ENCODE measurements at regions not wholly inside any gene's neighbourhood (a gene's known extent, or its start where the extent isn't known, plus 50 kb on each side); places are given as distances from the start of the nearest gene placed in this dataset.

DNA sequence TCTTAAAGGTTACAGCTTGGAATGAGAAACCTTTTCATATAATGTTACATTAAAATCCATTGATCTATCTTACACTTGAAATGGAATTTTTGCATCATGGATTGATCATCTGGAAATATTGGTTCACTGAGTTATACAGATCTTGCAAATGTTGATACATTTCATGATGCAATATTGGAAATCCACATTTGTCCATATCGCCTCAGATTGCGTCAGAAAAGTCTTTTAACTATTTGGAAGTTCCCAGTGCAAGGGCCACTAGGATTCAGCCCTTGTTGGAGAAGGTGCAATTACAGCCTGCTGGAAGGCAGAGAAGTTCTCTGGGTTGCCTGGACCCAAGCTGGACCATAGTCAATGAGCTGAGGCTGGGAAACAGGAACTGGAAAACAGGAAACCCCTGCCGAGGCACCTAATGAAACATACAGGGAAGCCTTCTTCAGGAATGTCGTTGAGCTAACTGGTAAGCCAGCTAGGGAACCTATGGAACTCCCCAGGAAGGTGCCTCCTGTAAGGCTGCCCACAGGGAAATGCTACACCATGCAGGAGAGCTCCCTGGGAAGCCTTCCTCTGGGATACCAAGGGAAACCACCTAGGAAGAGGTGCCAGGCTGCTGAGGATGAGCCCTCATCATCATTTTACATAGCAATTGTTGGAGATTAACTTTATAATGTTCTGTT is 600.4 kb upstream of the CADM1 start:
- peaks cover 0 to 7% of the 10 kb centered on the region in 2 donors for H3K9me3 Mint-ChIP-seq
- H3K36me3 Mint-ChIP-seq (ENCODE audit: insufficient read depth): no peaks in the 10 kb centered on the region
- no peak for ATAC-seq (replicated peaks)
- no peak overlapping the region for H3K4me3 Mint-ChIP-seq
- H3K27me3 Mint-ChIP-seq: peaks cover 8 to 22% of the 10 kb centered on the region in 2 donors
- H3K4me1 Mint-ChIP-seq (ENCODE audit: low read depth in 2 of 2): no peaks in the 10 kb centered on the region
- no peak overlapping the region for H3K27ac Mint-ChIP-seq
- DNase-seq: no peak

DNA sequence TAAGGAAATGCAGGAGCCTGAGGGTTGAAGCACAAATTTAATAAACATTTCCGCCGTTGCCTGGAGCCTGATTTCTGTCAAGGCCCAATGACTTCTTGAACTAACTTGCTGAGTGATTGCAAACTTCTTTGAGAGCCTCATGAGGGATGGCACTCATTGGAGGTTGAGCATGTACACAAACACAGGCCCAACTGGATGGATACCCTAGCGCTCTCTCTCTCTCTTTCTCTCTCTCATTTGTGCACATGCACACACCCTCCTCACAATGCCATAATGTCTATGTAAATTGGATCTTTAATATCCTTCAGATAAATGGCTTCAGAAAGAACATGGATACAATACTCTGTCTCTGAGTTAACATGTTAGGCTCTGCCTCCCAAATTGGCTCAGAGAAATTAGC is 597.7 kb upstream of the CADM1 start:
- Mint-ChIP-seq H3K27ac (no peak overlapping the region), H3K4me1 (ENCODE audit: low read depth in 2 of 2) (no peaks in the 10 kb centered on the region), H3K4me3 (no peak overlapping the region), H3K27me3 (peaks cover 0 to 9% of the 10 kb centered on the region in 2 donors), H3K36me3 (ENCODE audit: insufficient read depth) (no peaks in the 10 kb centered on the region), H3K9me3 (no peaks in the 10 kb centered on the region)
- DNase-seq: no peak
- ATAC-seq (replicated peaks): no peak

GRCh38 chr11:116100016-116100415 is 595.8 kb upstream of the CADM1 start:
- Mint-ChIP-seq H3K36me3 (ENCODE audit: insufficient read depth) (no peaks in the 10 kb centered on the region), H3K27ac (no peak overlapping the region), H3K4me1 (ENCODE audit: low read depth in 2 of 2) (no peaks in the 10 kb centered on the region), H3K9me3 (no peaks in the 10 kb centered on the region), H3K4me3 (no peak overlapping the region), H3K27me3 (peaks cover 16 to 18% of the 10 kb centered on the region in 2 donors)
- DNase-seq: no peak
- ATAC-seq (replicated peaks): no peak

DNA sequence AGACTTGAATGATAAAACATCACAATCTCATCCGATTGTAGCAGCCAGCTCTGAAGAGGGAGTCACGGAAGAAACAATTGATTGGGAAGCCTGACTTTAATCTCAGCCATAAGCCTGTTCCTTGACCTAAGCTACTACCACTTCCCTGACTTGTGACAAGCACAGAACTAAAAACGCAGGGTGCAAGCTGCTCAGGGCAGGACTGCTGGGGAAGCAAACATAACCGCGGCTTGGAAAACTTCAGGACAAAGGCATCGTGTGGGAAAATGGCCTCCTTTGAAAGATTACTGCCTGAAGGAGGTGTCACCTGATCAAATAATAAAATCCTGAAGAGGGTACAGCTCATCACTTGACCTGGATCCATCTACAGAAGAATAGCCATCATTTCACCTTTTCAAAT is 595.3 kb upstream of the CADM1 start:
- Mint-ChIP-seq H3K27me3 (peaks cover 18 to 21% of the 10 kb centered on the region in 2 donors), H3K4me1 (ENCODE audit: low read depth in 2 of 2) (no peaks in the 10 kb centered on the region), H3K9me3 (no peaks in the 10 kb centered on the region), H3K27ac (no peak overlapping the region), H3K4me3 (no peak overlapping the region), H3K36me3 (ENCODE audit: insufficient read depth) (no peaks in the 10 kb centered on the region)
- DNase-seq (no peak), ATAC-seq (replicated peaks) (no peak)

DNA sequence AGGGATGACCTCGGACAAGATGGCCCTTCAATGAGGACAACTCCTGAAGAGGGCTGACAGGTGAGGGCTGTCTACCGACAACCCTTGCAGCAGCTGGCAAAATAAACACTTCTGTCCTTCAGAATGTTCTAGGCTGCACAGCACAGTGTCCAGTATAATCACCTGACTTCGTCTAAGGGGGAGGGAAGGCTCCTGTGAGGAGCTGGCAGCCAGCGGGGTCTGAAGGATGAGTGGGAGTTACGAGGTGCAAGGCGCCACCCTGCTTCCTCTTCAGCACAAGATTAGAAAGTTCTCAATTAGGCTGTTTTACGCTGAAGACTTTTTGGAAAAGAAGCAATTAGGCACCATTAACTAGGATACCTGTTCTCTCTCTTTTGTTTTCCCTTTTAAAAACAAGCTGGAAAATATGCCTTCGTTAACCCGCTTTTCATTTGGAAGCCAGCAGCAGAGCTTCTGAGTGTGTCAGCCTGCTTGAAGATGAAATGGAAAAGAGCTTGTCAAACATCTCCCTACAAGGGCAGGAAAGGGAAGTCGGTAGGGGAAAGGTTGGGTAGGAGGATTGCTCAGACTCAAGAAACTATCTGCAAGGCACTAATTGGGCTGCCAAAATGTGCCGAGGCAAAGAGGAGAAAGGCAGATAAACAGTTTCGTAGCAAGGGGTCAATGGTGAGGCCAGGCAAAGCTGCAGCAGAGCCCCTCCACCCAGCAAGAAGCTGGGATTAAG is 592.2 kb upstream of the CADM1 start:
- ATAC-seq (replicated peaks): no peak
- no peaks in the 10 kb centered on the region for H3K36me3 Mint-ChIP-seq (ENCODE audit: insufficient read depth)
- DNase-seq: no peak
- no peaks in the 10 kb centered on the region for H3K9me3 Mint-ChIP-seq
- H3K27me3 Mint-ChIP-seq: peaks cover 9 to 22% of the 10 kb centered on the region in 2 donors
- no peak overlapping the region for H3K4me3 Mint-ChIP-seq
- no peaks in the 10 kb centered on the region for H3K4me1 Mint-ChIP-seq (ENCODE audit: low read depth in 2 of 2)
- no peak overlapping the region for H3K27ac Mint-ChIP-seq

- H3K9me3 Mint-ChIP-seq: no peaks in the 10 kb centered on the region
- no peak for ATAC-seq (replicated peaks)
- H3K4me1 Mint-ChIP-seq (ENCODE audit: low read depth in 2 of 2): no peaks in the 10 kb centered on the region
- H3K27ac Mint-ChIP-seq: no peak overlapping the region
- H3K36me3 Mint-ChIP-seq (ENCODE audit: insufficient read depth): no peaks in the 10 kb centered on the region
- peaks cover 9 to 22% of the 10 kb centered on the region in 2 donors for H3K27me3 Mint-ChIP-seq
- DNase-seq: no peak
- no peak overlapping the region for H3K4me3 Mint-ChIP-seq
Measured at GRCh38 chr11:116093481-116094270, 589.5 kb upstream of the CADM1 start.

DNA sequence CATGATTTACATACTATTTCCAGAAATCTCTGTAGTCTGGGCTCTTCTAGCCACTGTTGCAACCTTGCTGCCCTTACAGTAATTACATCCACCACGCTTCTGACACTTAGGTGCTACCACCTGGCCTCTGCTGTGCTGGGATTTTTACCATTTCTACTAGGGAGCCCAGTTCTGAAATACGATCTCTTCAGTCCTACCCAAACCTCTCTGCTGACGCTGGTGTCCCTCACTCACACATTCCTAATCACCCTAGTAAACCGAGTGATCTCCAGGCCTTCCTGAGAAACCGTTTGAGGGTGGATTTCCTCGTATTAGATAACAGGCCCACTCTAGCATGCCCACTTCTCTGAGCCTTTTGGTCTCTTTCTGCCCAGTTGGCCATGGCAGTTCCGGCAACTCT is 588.9 kb upstream of the CADM1 start:
- ATAC-seq (replicated peaks): no peak
- H3K9me3 Mint-ChIP-seq: no peaks in the 10 kb centered on the region
- no peaks in the 10 kb centered on the region for H3K4me1 Mint-ChIP-seq (ENCODE audit: low read depth in 2 of 2)
- peaks cover 9 to 23% of the 10 kb centered on the region in 2 donors for H3K27me3 Mint-ChIP-seq
- H3K4me3 Mint-ChIP-seq: no peak overlapping the region
- no peaks in the 10 kb centered on the region for H3K36me3 Mint-ChIP-seq (ENCODE audit: insufficient read depth)
- no peak for DNase-seq
- no peak overlapping the region for H3K27ac Mint-ChIP-seq

- no peaks in the 10 kb centered on the region for H3K4me1 Mint-ChIP-seq (ENCODE audit: low read depth in 2 of 2)
- ATAC-seq (replicated peaks) (no peak), DNase-seq (no peak)
- H3K27ac Mint-ChIP-seq: no peak overlapping the region
- no peak overlapping the region for H3K4me3 Mint-ChIP-seq
- no peaks in the 10 kb centered on the region for H3K36me3 Mint-ChIP-seq (ENCODE audit: insufficient read depth)
- H3K27me3 Mint-ChIP-seq: peaks cover 9 to 13% of the 10 kb centered on the region in 2 donors
- H3K9me3 Mint-ChIP-seq: peaks cover 0 to under 1% of the 10 kb centered on the region in 2 donors
Measured at GRCh38 chr11:116086426-116086825, 582.2 kb upstream of the CADM1 start.

DNA sequence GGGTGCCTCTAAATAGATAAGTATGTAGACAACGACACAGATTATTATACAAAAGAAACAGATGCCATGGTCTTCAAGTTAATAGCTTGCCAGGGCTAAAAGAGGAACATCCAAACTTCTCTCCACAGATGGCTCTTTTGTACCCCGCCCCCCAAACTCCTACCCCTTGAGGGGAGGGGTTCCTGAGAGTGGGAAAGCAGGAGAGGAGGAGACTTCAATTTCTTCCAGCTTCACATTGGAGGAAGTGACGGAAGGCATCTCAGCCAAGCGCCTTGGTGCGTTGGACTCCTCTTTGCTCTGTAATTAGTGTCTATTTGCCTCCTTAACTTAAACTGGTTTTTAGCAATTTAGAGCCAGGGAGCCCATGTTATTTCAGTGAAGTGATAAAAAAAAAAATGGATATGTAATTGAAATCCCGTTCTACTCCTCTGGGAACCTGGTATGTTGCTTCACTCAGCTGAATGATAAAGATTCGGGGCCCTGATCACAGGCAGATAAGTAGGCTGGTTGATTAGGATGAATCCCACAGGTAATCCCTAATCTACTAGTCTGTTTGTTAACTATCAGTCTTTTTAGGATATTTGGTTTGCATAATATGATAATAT is 580.9 kb upstream of the CADM1 start:
- no peak overlapping the region for H3K4me3 Mint-ChIP-seq
- H3K9me3 Mint-ChIP-seq: peaks cover 1 to 13% of the 10 kb centered on the region in 2 donors
- no peaks in the 10 kb centered on the region for H3K4me1 Mint-ChIP-seq (ENCODE audit: low read depth in 2 of 2)
- no peak for ATAC-seq (replicated peaks)
- no peaks in the 10 kb centered on the region for H3K36me3 Mint-ChIP-seq (ENCODE audit: insufficient read depth)
- H3K27ac Mint-ChIP-seq: no peak overlapping the region
- DNase-seq: no peak
- peaks cover 9 to 13% of the 10 kb centered on the region in 2 donors for H3K27me3 Mint-ChIP-seq

DNA sequence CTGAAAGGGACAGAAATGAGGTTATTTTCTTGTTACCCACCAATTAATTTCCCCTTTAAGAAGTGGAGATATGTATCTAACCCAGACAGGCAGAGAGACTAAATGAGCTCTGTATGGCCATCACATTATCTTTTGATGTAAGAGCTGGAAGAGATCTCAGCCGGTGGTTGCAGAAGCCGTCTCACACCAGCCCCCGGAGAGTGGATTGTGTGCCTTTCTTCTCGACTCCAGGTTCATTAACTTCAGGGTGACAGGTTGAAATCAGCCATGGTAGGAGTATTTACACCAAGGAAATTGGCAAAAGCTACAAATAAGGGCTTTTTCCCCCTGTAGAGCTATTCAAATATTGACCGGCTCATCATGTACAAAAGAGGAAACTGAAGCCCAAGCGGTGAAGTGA is 580.3 kb upstream of the CADM1 start:
- no peak for ATAC-seq (replicated peaks)
- Mint-ChIP-seq H3K27me3 (peaks cover 9 to 13% of the 10 kb centered on the region in 2 donors), H3K4me3 (no peak overlapping the region)

DNA sequence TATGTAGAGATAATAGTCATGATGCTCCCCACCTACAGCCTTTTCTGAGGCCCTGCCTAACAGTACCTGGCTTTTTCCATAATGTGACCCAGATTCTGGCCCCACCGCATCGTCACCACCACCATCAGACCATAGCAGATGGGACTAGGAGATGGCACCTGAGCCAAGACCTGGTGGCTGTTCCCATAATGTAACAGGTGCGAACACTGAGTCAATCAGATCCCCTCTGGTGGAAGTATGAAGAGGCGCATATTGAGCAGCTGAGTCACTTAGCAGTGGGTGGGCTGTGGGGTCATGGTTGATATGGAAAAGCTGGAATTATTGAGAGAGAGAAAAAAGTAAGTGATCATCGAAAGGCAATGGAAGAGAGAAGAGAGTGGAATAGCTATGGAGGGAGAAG is 578.0 kb upstream of the CADM1 start:
- H3K27me3 Mint-ChIP-seq: peaks cover 9 to 19% of the 10 kb centered on the region in 2 donors
- no peaks in the 10 kb centered on the region for H3K4me1 Mint-ChIP-seq (ENCODE audit: low read depth in 2 of 2)
- no peak overlapping the region for H3K4me3 Mint-ChIP-seq
- no peaks in the 10 kb centered on the region for H3K36me3 Mint-ChIP-seq (ENCODE audit: insufficient read depth)
- DNase-seq (no peak), ATAC-seq (replicated peaks) (no peak)
- no peak overlapping the region for H3K27ac Mint-ChIP-seq
- peaks cover 3 to 20% of the 10 kb centered on the region in 2 donors for H3K9me3 Mint-ChIP-seq

More for the DNA sequence above, 580.3 kb upstream of the CADM1 start:
- no peaks in the 10 kb centered on the region for H3K4me1 Mint-ChIP-seq (ENCODE audit: low read depth in 2 of 2)
- H3K27ac Mint-ChIP-seq: no peak overlapping the region
- no peaks in the 10 kb centered on the region for H3K36me3 Mint-ChIP-seq (ENCODE audit: insufficient read depth)
- no peak for DNase-seq
- peaks cover 1 to 13% of the 10 kb centered on the region in 2 donors for H3K9me3 Mint-ChIP-seq

- Mint-ChIP-seq H3K9me3 (peaks cover 3 to 27% of the 10 kb centered on the region in 2 donors), H3K36me3 (ENCODE audit: insufficient read depth) (no peaks in the 10 kb centered on the region), H3K4me3 (no peak overlapping the region), H3K27ac (no peak overlapping the region), H3K4me1 (ENCODE audit: low read depth in 2 of 2) (no peaks in the 10 kb centered on the region), H3K27me3 (peaks cover 17 to 26% of the 10 kb centered on the region in 2 donors)
- no peak for DNase-seq
- ATAC-seq (replicated peaks): no peak
Measured at GRCh38 chr11:116079580-116079979, 575.4 kb upstream of the CADM1 start.

DNA sequence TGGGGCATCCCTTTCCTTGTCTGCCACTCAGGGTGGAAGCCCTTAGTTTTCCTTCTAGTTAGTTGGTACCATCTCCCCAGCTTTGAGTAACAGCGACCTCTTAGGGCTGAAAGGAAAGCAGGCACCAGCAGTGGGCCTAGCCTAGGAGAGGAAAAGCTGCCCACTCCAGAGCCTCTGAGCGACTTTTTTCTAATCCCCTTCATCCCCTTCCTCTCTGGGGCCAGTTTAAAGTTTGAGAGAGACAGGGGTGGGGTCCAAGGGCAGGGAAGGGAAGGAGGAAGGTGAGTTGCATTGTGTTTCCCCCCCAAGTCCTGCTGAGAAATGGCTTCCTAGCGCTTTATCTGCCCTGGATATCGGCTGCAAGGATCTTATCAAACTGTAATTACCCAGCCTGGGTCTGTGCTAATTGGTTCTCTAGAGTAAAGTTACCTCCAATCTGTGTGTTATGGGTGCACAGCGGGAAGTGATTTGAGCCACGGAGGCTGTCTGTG is 573.9 kb upstream of the CADM1 start:
- no peak for ATAC-seq (replicated peaks)
- Mint-ChIP-seq H3K4me3 (no peak overlapping the region), H3K9me3 (peaks cover 3 to 27% of the 10 kb centered on the region in 2 donors), H3K4me1 (ENCODE audit: low read depth in 2 of 2) (no peaks in the 10 kb centered on the region), H3K27ac (no peak overlapping the region), H3K27me3 (peaks cover 17 to 23% of the 10 kb centered on the region in 2 donors), H3K36me3 (ENCODE audit: insufficient read depth) (no peaks in the 10 kb centered on the region)
- no peak for DNase-seq

Data from effector memory CD8-positive, alpha-beta T cell (primary cell).